OCI-LY1 (cell line): ENCODE measurements at regions not wholly inside any gene's neighbourhood (a gene's known extent, or its start where the extent isn't known, plus 50 kb on each side); places are given as distances from the start of the nearest gene placed in this dataset.

Experiments
- H2AFZ ChIP-seq: fragments of 200-600 bp; sonication (generic), shearing (Covaris generic); 2 replicates; pipeline ENCODE4 v1.6.0; 2014; ENCODE audit warnings: antibody characterized with exemption, mild to moderate bottlenecking, low read length
- H3F3A ChIP-seq: fragments of 200-600 bp; sonication (generic), shearing (Covaris generic); 2 replicates; pipeline ENCODE4 v1.6.0; 2014; ENCODE audit warnings: mild to moderate bottlenecking, antibody characterized with exemption, low read length, moderate library complexity; ENCODE audit not compliant: insufficient read depth
- H3K27ac ChIP-seq: fragments of 200-600 bp; sonication (generic); 2 replicates; pipeline ENCODE4 v1.5.1; 2014; ENCODE audit warnings: low read length, mixed run types, mild to moderate bottlenecking, low read depth; ENCODE audit not compliant: poor library complexity, severe bottlenecking
- H3K27me3 ChIP-seq: fragments of 200-600 bp; sonication (generic); 2 replicates; pipeline ENCODE4 v1.6.0; 2014; ENCODE audit warnings: antibody characterized with exemption, mild to moderate bottlenecking, low read length, moderate library complexity; ENCODE audit not compliant: insufficient read depth
- H3K36me3 ChIP-seq: fragments of 200-600 bp; sonication (generic); 2 replicates; pipeline ENCODE4 v1.6.1; 2014; ENCODE audit warnings: mild to moderate bottlenecking, antibody characterized with exemption, low read length, moderate library complexity, mixed read lengths; ENCODE audit not compliant: insufficient read depth
- H3K4me1 ChIP-seq: fragments of 200-600 bp; sonication (generic); 2 replicates; pipeline ENCODE4 v1.5.1; 2014; ENCODE audit warnings: mild to moderate bottlenecking, low read length, moderate library complexity; ENCODE audit not compliant: insufficient read depth, severe bottlenecking
- H3K4me2 ChIP-seq: fragments of 200-600 bp; sonication (generic), shearing (Covaris generic); 2 replicates; pipeline ENCODE4 v1.6.1; 2014; ENCODE audit warnings: low read length
- H3K4me3 ChIP-seq: fragments of 200-600 bp; sonication (generic); 2 replicates; pipeline ENCODE4 v1.5.1; 2014; ENCODE audit warnings: low read length, low read depth, mild to moderate bottlenecking, mixed read lengths; ENCODE audit not compliant: poor library complexity, severe bottlenecking
- H3K79me2 ChIP-seq: fragments of 200-600 bp; shearing (Covaris generic); 2 replicates; pipeline ENCODE4 v1.6.1; 2016; ENCODE audit warnings: mixed run types, low read length, mixed read lengths; ENCODE audit not compliant: insufficient read depth
- H3K9ac ChIP-seq: fragments of 200-600 bp; sonication (generic), shearing (Covaris generic); 2 replicates; pipeline ENCODE4 v1.6.1; 2014; ENCODE audit warnings: mild to moderate bottlenecking, low read length, mixed read lengths
- H3K9me2 ChIP-seq: fragments of 200-600 bp; sonication (generic), shearing (Covaris generic); 2 replicates; pipeline ENCODE4 v1.6.1; 2014; ENCODE audit warnings: low read depth, mild to moderate bottlenecking, low read length, mixed read lengths
- H3K9me3 ChIP-seq: fragments of 200-600 bp; shearing (Covaris generic); 2 replicates; pipeline ENCODE4 v1.6.1; 2014; ENCODE audit warnings: low read length, mixed read lengths
- H4K20me1 ChIP-seq: fragments of 200-600 bp; sonication (generic), shearing (Covaris generic); 2 replicates; pipeline ENCODE4 v1.6.0; 2016; ENCODE audit warnings: mild to moderate bottlenecking, low read length; ENCODE audit not compliant: insufficient read depth
- CTCF ChIP-seq: fragments of 200-600 bp; sonication (generic), shearing (Covaris generic); IDR thresholded peaks from 2 replicates; pipeline ENCODE4 v1.5.1; 2017; ENCODE audit warnings: mild to moderate bottlenecking, antibody characterized with exemption, low read length, moderate library complexity, mixed read lengths
- EZH2 ChIP-seq: fragments of 200-600 bp; sonication (generic), shearing (Covaris generic); IDR thresholded peaks from 2 replicates; pipeline ENCODE4 v1.8.0; 2017; ENCODE audit warnings: borderline replicate concordance, mixed run types, mild to moderate bottlenecking, antibody characterized with exemption, low read length, moderate library complexity, mixed read lengths

GRCh38 chr4:181372014-181372413, 871.2 kb upstream of the TENM3 start:
- Histone ChIP-seq H3K4me1 (no peaks in the 10 kb centered on the region), H3K27ac (no peak overlapping the region)

GRCh38 chr4:181376058-181376457, 867.1 kb upstream of the TENM3 start:
- H2AFZ ChIP-seq: no peak overlapping the region
- H3K4me3 ChIP-seq: no peak overlapping the region
- no peaks in the 10 kb centered on the region for H3K9me2 ChIP-seq
- no peak overlapping the region for H3K9ac ChIP-seq
- no peaks in the 10 kb centered on the region for H3K4me1 ChIP-seq
- H3K27me3 ChIP-seq: no peaks in the 10 kb centered on the region
- H3K27ac ChIP-seq: no peak overlapping the region
- no peaks in the 10 kb centered on the region for H3K36me3 ChIP-seq
- H3F3A ChIP-seq: no peaks in the 10 kb centered on the region
- no peak overlapping the region for H3K4me2 ChIP-seq
- no peaks in the 10 kb centered on the region for H3K9me3 ChIP-seq
- TF ChIP-seq EZH2 (no peak), CTCF (no peak)
- no peaks in the 10 kb centered on the region for H3K79me2 ChIP-seq
- no peaks in the 10 kb centered on the region for H4K20me1 ChIP-seq

More at GRCh38 chr4:181372014-181372413, 871.2 kb upstream of the TENM3 start:
- Histone ChIP-seq H3K4me2 (no peak overlapping the region), H3K9ac (no peak overlapping the region), H3F3A (no peaks in the 10 kb centered on the region), H3K36me3 (no peaks in the 10 kb centered on the region), H3K9me3 (no peaks in the 10 kb centered on the region), H3K9me2 (no peaks in the 10 kb centered on the region), H3K4me3 (no peak overlapping the region), H3K79me2 (no peaks in the 10 kb centered on the region), H3K27me3 (no peaks in the 10 kb centered on the region), H4K20me1 (no peaks in the 10 kb centered on the region), H2AFZ (no peak overlapping the region)
- no peak for TF ChIP-seq CTCF
- no peak for TF ChIP-seq EZH2

- Histone ChIP-seq H3K9me3 (no peaks in the 10 kb centered on the region), H3K4me1 (no peaks in the 10 kb centered on the region), H3K79me2 (no peaks in the 10 kb centered on the region), H3K9me2 (no peaks in the 10 kb centered on the region), H4K20me1 (no peaks in the 10 kb centered on the region), H3K4me3 (no peak overlapping the region), H3K27me3 (no peaks in the 10 kb centered on the region), H3K27ac (no peak overlapping the region), H3K9ac (no peak overlapping the region), H3F3A (no peaks in the 10 kb centered on the region), H3K4me2 (no peak overlapping the region), H3K36me3 (no peaks in the 10 kb centered on the region), H2AFZ (no peak overlapping the region)
- TF ChIP-seq EZH2 (no peak), CTCF (no peak)
These were observed 855.1 kb upstream of the TENM3 start for GRCh38 chr4:181388061-181388460.
